Fibroblast of pulmonary artery (primary cell): ENCODE measurements at regions not wholly inside any gene's neighbourhood (a gene's known extent, or its start where the extent isn't known, plus 50 kb on each side); places are given as distances from the start of the nearest gene placed in this dataset.

ENCODE experiments used
- DNase-seq: peaks from one replicate; pipeline ENCODE4 v3.0.0-alpha.2; 2010; ENCODE audit warnings: low read depth
- H3K4me3 ChIP-seq: replicated peaks from 2 replicates; pipeline ENCODE4 v1.5.1; 2011; ENCODE audit warnings: low read depth, mild to moderate bottlenecking, control low read depth, low read length, moderate library complexity
- TF ChIP-seq, protein P1 (sequence below): IDR thresholded peaks from 2 replicates; pipeline ENCODE4 v1.5.1; 2011; ENCODE audit warnings: mild to moderate bottlenecking, control low read depth, low read length, inconsistent platforms; ENCODE audit errors: missing control alignments

- no peak for DNase-seq
- TF ChIP-seq, protein P1, sequence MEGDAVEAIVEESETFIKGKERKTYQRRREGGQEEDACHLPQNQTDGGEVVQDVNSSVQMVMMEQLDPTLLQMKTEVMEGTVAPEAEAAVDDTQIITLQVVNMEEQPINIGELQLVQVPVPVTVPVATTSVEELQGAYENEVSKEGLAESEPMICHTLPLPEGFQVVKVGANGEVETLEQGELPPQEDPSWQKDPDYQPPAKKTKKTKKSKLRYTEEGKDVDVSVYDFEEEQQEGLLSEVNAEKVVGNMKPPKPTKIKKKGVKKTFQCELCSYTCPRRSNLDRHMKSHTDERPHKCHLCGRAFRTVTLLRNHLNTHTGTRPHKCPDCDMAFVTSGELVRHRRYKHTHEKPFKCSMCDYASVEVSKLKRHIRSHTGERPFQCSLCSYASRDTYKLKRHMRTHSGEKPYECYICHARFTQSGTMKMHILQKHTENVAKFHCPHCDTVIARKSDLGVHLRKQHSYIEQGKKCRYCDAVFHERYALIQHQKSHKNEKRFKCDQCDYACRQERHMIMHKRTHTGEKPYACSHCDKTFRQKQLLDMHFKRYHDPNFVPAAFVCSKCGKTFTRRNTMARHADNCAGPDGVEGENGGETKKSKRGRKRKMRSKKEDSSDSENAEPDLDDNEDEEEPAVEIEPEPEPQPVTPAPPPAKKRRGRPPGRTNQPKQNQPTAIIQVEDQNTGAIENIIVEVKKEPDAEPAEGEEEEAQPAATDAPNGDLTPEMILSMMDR: no peak
- no peak overlapping the region for H3K4me3 ChIP-seq
Observed at GRCh38 chr16:55943267-55943666, 68.1 kb upstream of the CES5A start.

DNA sequence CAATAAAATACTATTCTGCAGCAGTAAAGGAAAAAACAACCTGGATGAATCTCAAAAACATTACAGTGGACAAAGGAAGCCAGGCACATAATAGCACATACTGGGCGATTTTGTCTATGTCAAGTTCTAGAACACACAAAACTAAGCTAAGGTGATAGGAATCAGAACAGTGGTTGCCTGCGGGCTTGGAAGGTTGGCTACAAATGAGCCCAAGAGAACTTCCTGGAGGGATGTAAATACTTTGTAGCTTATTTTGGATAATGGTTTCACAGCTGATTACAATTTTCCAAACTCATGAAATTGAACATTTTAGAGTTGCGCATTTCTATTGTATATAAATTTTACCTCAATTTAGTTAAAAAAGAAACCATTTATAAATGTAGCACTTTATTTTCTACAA lies 67.6 kb upstream of the CES5A start:
- TF ChIP-seq, protein P1: no peak
- no peak for DNase-seq
- H3K4me3 ChIP-seq: no peak overlapping the region

DNA sequence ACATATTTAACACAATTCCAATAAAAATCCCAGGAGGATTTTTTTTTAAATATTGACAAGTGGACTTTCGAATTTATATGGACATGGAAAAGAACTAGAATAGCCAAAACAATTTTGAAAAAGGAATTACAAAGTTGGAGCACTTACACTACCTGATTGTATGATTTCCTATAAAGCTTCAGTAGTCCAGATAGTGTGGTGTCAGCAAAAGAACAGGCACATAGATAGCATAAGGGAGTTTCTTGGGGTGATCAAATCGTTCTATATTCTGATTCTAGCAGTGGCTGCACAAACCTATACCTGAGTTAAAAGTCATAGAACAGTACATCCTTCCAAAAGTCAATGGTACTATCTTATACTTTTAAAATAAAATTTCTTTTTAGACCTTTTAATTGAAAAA lies 66.4 kb upstream of the CES5A start:
- no peak overlapping the region for H3K4me3 ChIP-seq
- TF ChIP-seq, protein P1: no peak
- no peak for DNase-seq

GRCh38 chr16:55938126-55938525 lies 63.0 kb upstream of the CES5A start:
- DNase-seq: no peak
- TF ChIP-seq, protein P1: no peak
- no peak overlapping the region for H3K4me3 ChIP-seq

- TF ChIP-seq, protein P1: no peak
- no peak for DNase-seq
- H3K4me3 ChIP-seq: no peak overlapping the region
Observed at GRCh38 chr16:55933038-55933437, 57.9 kb upstream of the CES5A start.

GRCh38 chr16:55930036-55930435 lies 54.9 kb upstream of the CES5A start:
- TF ChIP-seq, protein P1: no peak
- DNase-seq: no peak
- H3K4me3 ChIP-seq: no peak overlapping the region

DNA sequence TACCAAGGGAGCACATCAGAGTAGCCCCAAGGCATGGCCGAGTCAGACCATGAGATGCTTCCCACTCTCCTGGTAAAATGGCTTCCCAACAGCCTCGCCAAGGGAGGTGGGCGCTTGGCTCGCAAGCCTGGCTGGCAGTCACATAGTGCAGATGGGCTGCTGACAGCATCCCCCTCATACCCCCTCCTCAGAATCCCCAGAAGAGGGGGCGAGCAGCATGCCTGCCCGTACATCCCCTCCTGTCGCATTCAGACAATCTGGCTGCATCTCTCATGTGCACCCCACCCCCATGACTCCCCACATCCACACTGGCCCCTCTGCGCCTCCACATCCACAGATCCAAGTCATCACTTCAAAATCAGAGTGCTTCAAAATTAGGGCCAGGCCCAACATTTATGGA lies 54.0 kb upstream of the CES5A start:
- DNase-seq: no peak
- H3K4me3 ChIP-seq: no peak overlapping the region
- TF ChIP-seq, protein P1: no peak
